Activated naive CD4-positive, alpha-beta T cell (primary cell): ENCODE measurements at regions not wholly inside any gene's neighbourhood (a gene's known extent, or its start where the extent isn't known, plus 50 kb on each side); places are given as distances from the start of the nearest gene placed in this dataset.
"Not testable (repeated sequence)": the region's sequence is repeated elsewhere in the genome, so short reads cannot be mapped to it uniquely, and the experiment has no call there.

Source experiments
- DNase-seq, 4 experiments: peaks; one replicate each; lab custom pipeline; 2025; lab: John Stamatoyannopoulos, UW

- DNase-seq = not testable (repeated sequence)
These were observed 55.3 kb downstream of the BBS10 start for GRCh38 chr12:76292891-76293290.

DNA sequence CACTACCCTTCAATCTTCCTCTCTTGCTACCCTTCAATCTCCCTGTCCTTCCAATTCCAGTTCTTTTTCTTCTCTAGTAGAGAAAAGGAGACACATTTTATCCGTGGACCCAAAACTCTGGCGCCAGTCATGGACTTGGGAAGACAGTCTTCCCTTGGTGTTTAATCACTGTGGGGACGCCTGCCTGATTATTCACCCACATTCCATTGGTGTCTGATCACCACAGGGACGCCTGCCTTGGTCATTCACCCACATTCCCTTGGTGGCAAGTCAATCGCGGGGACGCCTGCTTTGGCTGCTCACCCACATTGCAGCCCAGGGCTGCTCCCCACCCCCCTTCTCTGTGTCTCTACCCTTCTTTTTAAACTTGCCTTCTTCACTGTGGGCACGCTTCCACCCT is 55.9 kb downstream of the BBS10 start:
- DNase-seq = not testable (repeated sequence)

DNA sequence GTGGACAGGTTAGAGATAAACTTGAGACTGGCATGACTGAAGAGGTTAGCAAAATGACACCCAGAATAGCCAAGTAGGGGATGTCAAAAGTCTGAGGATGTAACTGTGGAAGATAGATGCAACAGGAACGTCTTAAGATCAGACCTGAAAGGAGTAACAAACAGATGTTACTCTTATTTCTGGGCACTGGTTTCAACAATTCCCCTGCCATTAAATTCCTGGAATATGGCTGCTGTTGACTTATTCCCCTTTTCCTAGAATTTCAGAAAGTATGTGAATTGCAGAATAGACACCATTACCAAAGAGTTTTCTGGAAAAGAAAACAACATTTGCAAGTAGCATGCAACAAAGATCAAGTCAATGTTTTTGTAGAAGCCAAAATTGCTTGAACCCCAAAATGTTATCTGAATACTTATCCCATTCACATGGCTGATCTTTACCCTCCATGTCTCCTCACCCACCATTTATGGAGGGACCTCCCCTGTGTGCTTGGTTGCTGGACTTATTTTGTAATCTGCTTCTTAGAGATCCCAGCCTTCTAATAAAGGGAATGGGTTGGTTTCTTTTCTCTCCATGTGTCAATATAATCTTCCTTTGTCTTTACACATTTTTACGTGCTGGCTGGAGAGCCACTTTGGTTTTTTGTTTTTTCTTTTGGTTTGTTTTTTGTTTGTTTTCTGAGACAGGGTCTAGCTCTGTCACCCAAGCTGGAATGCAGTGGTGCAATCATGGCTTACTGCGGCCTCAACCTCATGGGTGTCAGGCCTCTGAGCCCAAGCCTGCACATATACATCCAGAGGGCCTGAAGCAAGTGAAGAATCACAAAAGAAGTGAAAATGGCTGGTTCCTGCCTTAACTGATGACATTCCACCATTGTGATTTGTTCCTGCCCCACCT is 57.0 kb downstream of the BBS10 start:
- DNase-seq = no peak

DNA sequence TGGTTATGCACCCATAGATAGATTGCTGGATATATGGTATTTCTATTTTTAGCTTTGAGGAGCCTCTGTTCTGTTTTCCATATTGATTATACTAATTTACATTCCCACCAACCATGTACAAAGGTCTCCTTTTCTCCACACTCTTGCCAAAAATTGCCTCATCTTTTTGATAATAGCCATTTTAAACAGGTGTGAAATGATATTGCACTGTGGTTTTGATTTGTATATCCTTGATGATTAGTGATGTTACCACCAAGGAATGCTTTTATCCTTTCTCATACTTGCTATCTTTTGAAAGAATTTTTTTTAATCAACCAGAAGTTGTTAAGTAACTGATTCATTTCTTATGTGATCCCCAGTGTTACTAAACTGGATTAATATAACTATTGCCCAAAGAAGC is 60.0 kb downstream of the BBS10 start:
- no peak for DNase-seq

- DNase-seq = no peak
These were observed 63.1 kb downstream of the BBS10 start for GRCh38 chr12:76284816-76285750.

GRCh38 chr12:76282744-76283143 is 65.5 kb downstream of the BBS10 start:
- no peak for DNase-seq

DNA sequence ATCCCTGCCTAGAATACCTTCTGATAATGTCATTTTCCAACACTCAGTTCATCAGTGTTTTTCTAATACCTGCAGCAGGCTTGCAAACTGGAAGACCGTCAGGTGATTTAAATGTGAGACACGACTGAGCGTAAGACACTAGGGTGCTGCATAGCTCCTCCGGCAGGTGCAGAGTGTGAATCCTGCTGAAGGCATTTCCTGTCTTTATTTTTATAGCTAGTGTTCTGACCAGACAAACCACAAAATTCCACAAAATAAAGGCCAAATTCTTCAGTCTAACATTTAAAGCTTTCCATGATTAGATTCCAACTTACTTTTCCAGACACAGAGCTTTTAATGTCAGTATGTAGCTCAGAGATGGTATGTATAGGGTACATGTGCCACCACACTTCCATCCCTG is 70.7 kb downstream of the BBS10 start:
- no peak for DNase-seq

DNA sequence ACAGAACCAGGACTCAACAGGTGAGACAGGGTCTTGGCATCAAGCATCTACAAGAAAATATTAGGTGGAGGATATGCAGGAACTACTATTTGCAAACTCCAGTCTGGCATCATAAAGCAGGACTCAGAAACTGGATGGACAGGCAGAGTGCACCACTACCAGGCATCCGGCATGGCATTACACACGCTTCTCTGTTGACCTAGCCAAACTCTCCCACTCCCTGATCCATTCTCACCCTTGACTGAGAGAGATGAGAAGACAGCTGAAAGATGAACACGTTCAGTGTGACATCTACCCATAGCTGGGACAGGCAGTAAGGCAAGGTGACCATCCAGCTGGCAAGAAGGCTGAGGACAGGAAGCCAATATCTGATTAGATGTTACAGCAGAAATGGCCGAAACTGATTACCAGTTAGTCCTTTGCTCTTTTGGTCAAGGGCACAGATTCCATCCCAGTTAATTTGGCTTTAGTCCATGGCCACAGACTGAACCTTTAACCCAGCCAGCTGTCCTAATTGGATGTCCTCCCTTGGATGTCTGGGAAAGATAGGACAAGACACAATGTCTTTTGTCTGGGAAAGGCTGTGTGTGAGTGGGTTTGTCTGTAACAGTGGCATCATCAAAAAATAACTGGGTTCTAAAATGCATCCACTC is 71.6 kb downstream of the BBS10 start:
- DNase-seq = no peak

- DNase-seq = no peak
These were observed 72.6 kb downstream of the BBS10 start for GRCh38 chr12:76275511-76276093.

GRCh38 chr12:76274420-76275083 is 73.7 kb downstream of the BBS10 start:
- no peak for DNase-seq

- DNase-seq = no peak
These were observed 75.9 kb downstream of the BBS10 start for GRCh38 chr12:76272287-76272686.

DNA sequence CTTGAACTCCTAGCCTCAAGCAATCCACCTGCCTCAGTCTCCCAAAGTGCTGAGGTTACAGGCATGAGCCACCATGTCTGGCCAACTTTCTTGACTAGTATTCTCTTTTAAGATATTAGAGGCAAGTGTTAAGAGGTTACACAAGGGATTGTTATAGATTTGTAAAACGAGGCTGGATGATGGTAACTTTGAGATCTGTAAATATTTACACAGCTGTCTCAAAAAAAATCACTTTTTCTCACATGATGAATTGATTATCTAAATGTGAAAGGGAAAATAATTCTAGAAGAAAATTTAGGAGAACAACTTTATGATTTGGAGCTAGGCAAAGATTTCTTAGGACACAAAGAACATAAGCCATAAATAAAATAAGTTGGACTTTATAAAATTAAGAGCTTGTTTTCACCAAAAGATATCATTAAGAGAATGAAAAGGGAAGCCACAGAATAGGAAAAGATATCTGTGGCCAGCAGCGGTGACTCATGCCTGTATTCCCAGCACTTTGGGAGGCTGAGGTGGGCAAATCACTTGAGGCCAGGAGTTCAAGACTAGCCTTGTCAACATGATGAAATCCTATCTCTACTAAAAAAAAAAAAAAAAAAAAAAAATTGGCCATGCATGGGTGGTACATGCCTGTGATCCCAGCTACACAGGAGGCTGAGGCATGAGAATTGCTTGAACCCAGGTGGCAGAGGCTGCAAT is 77.4 kb downstream of the BBS10 start:
- no peak for DNase-seq

- DNase-seq = no peak
These were observed 79.9 kb downstream of the BBS10 start for GRCh38 chr12:76268267-76268666.

DNA sequence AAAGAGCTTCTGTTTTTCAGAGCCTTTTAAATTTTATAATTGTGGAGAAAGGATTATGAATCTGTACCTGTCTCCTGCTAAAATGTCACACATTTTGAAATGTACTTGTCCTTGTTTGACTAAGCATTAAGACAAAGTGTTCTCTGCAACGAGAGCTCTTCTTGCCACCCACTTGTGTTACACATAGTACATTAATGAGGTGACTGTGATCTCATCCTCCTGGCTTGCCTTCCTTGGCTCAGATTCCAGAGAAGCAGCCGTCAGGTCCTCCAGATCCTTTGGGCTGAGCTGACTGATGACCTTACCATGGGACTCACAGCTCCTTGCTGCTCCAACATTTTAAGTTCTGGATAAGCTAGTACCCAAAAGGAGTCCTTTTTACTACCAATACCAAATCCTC is 81.4 kb downstream of the BBS10 start:
- no peak for DNase-seq

DNA sequence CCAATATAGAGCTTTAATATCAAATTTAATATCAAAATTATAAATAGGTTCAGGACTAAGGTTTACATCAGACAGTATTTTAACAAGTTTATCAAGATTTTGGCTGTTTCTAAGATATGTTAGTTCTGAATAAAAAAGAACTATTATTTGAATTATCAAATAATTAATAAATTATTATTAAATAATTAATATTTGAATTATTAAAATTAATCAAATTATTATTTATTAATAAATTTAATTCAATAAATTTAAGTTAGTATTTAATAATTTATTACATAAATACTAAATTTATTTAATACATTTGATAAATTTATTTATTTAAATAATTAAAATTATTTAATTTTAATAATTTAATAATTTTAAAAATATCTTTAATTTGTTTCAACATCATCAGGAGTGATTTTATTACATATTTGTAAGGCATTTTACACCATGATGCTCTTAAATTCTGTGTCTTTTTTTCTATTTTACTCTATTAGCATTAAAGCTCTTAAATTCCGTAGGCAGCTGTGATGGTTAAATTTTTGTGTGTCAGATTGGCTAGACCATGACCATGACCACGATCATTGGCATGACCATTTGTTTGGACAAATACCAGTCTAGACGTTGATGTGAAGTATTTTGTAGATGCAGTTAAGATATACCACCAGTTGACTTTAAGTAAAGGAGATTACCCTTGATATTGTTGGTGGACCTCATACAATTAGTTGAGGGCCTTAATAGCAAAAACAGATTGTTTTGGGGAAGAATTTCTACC is 82.6 kb downstream of the BBS10 start:
- DNase-seq = no peak

- no peak for DNase-seq
These were observed 83.6 kb downstream of the BBS10 start for GRCh38 chr12:76264611-76265012.

DNA sequence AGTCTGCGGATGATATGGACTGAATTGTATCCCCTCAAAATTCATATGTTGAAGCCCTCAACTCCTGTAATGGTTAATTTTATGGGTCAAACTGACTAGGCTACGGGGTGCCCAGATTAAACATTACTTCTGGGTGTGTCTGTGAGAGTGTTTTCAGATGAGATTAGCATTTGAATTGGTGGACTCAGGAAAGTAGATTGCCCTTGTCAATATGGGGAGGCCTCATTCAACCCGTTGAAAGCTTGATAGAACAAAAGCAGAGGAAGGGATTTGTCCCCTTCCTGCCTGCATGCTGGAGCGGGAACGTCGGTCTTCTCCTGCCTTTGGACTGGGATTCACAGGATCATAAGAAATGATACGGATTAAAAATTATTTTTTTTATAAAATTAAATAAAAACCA is 84.5 kb downstream of the BBS10 start:
- no peak for DNase-seq

- no peak for DNase-seq
These were observed 87.8 kb downstream of the BBS10 start for GRCh38 chr12:76260390-76260748.

DNA sequence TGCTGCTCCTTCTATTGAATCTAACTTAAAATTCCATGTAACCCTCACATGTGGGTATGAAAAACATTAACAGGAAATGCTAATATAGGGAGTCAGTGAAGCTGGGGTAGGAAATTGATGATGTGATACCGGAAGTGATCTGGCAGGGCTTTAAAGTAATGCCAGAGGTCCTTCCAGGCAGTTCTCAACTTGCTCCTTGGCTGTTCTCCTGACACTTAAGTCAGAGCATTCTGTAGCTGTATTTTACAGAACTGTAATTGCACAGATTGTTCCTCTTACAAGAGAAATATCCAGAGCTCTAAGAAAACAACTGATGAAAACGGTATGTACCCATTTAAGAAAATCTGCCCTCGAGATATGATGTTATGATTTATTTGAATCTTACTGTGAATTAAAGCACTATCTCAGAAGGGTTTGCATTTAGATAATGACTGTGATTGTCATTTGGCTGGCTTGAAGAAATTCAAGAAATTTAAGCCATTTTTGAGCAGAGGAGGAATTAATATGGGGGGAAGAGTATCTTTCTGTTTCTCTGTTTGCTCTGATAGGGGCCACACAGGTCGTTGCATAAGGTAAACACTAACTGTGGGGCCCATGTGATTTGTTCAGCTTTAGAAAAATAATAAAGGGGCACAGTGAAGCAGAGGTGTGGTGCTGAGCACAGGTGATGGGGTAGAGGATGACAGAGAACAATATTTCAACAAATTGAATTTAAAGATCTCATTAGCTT is 88.4 kb downstream of the BBS10 start:
- no peak for DNase-seq
